ENCODE measurements at regions not wholly inside any gene's neighbourhood (a gene's known extent, or its start where the extent isn't known, plus 50 kb on each side); places are given as distances from the start of the nearest gene placed in this dataset.

- H3K27ac ChIP-seq (ENCODE audit: low read depth, low read length, poor library complexity, severe bottlenecking): no peak overlapping the region
- no peaks in the 10 kb centered on the region for H3K9me3 ChIP-seq (ENCODE audit: low read length)
- no peaks in the 10 kb centered on the region for H4K20me1 ChIP-seq (ENCODE audit: insufficient read depth, low read length)
- POLR2A ChIA-PET: interaction anchor here (0.6 kb wide), 1 partner anchor 157 kb away, joined by 3 read pairs; no protein-coding TSS in a partner anchor
- BruUV-seq (replicated peaks): no TSS peak
- H2AFZ ChIP-seq (ENCODE audit: low read length): peak overlapping the region; percentile 7; the same call in 1 of the 2 replicates
- intact Hi-C loops (cut with micrococcal nuclease; ENCODE audit: unreplicated experiment): no loop called here
- TF ChIP-seq CTCF (conservative IDR thresholded peaks at IDR 0.05; ENCODE audit: low read length) (no peak), EZH2phosphoT487 (IDR thresholded peaks at IDR 0.05; ENCODE audit: borderline replicate concordance, low read depth, low read length) (no peak)
- H3K4me2 ChIP-seq (ENCODE audit: low read length): no peak overlapping the region
- no peaks in the 10 kb centered on the region for H3K79me2 ChIP-seq (ENCODE audit: insufficient read depth, low read depth, low read length)
- no peak overlapping the region for H3K4me3 ChIP-seq (ENCODE audit: low read depth, low read length, poor library complexity, severe bottlenecking)
- peaks cover 17% of the 10 kb centered on the region for H3K4me1 ChIP-seq (ENCODE audit: insufficient read depth, low read length, poor library complexity, severe bottlenecking)
- no peaks in the 10 kb centered on the region for H3K36me3 ChIP-seq (ENCODE audit: insufficient read depth, low read length)
- no peak for DNase-seq (ENCODE audit: low spot score)
- CTCF ChIA-PET (ENCODE audit: unreplicated experiment): no interaction called here
- no peaks in the 10 kb centered on the region for H3K9me2 ChIP-seq (ENCODE audit: insufficient read depth, low read length)
These were observed 126.5 kb upstream of the GRM7 start for GRCh38 chr3:6734395-6734746.

GRCh38 chr3:6736836-6737629, 123.9 kb upstream of the GRM7 start:
- TF ChIP-seq EZH2phosphoT487 (IDR thresholded peaks at IDR 0.05; ENCODE audit: borderline replicate concordance, low read depth, low read length): no peak
- TF ChIP-seq CTCF (conservative IDR thresholded peaks at IDR 0.05; ENCODE audit: low read length): no peak
- no TSS peak for BruUV-seq (replicated peaks)
- H2AFZ ChIP-seq (ENCODE audit: low read length): no peak overlapping the region

GRCh38 chr3:6737630-6738029, 123.3 kb upstream of the GRM7 start:
- intact Hi-C loops (cut with micrococcal nuclease; ENCODE audit: unreplicated experiment): no loop called here
- Histone ChIP-seq H3K79me2 (ENCODE audit: insufficient read depth, low read depth, low read length) (no peaks in the 10 kb centered on the region), H3K4me2 (ENCODE audit: low read length) (no peak overlapping the region), H3K4me1 (ENCODE audit: insufficient read depth, low read length, poor library complexity, severe bottlenecking) (peaks cover 20% of the 10 kb centered on the region), H3K4me3 (ENCODE audit: low read depth, low read length, poor library complexity, severe bottlenecking) (no peak overlapping the region), H3K9me2 (ENCODE audit: insufficient read depth, low read length) (no peaks in the 10 kb centered on the region), H3K27ac (ENCODE audit: low read depth, low read length, poor library complexity, severe bottlenecking) (no peak overlapping the region), H2AFZ (ENCODE audit: low read length) (no peak overlapping the region), H3K36me3 (ENCODE audit: insufficient read depth, low read length) (no peaks in the 10 kb centered on the region), H4K20me1 (ENCODE audit: insufficient read depth, low read length) (no peaks in the 10 kb centered on the region), H3K9me3 (ENCODE audit: low read length) (no peaks in the 10 kb centered on the region)
- peak; percentile 23 for DNase-seq (ENCODE audit: low spot score)
- ChIA-PET POLR2A (interaction anchor here (0.6 to 1.7 kb wide), 3 partner anchors 10 to 17 kb away, joined by 3 to 5 read pairs (median 4); no protein-coding TSS in a partner anchor), CTCF (ENCODE audit: unreplicated experiment) (no interaction called here)
- TF ChIP-seq CTCF (conservative IDR thresholded peaks at IDR 0.05; ENCODE audit: low read length) (no peak), EZH2phosphoT487 (IDR thresholded peaks at IDR 0.05; ENCODE audit: borderline replicate concordance, low read depth, low read length) (no peak)
- BruUV-seq (replicated peaks): no TSS peak

More at GRCh38 chr3:6736836-6737629, 123.9 kb upstream of the GRM7 start:
- peaks cover 20% of the 10 kb centered on the region for H3K4me1 ChIP-seq (ENCODE audit: insufficient read depth, low read length, poor library complexity, severe bottlenecking)
- H3K4me2 ChIP-seq (ENCODE audit: low read length): no peak overlapping the region
- H3K27ac ChIP-seq (ENCODE audit: low read depth, low read length, poor library complexity, severe bottlenecking): no peak overlapping the region
- no peaks in the 10 kb centered on the region for H3K79me2 ChIP-seq (ENCODE audit: insufficient read depth, low read depth, low read length)
- H4K20me1 ChIP-seq (ENCODE audit: insufficient read depth, low read length): no peaks in the 10 kb centered on the region
- intact Hi-C loops (cut with micrococcal nuclease; ENCODE audit: unreplicated experiment): no loop called here
- DNase-seq (ENCODE audit: low spot score): no peak
- no peaks in the 10 kb centered on the region for H3K9me3 ChIP-seq (ENCODE audit: low read length)
- no peaks in the 10 kb centered on the region for H3K9me2 ChIP-seq (ENCODE audit: insufficient read depth, low read length)
- CTCF ChIA-PET (ENCODE audit: unreplicated experiment): no interaction called here
- no peaks in the 10 kb centered on the region for H3K36me3 ChIP-seq (ENCODE audit: insufficient read depth, low read length)
- POLR2A ChIA-PET: interaction anchor here (0.6 to 1.7 kb wide), 3 partner anchors 9 to 1290 kb away, joined by 3 to 5 read pairs (median 3); no protein-coding TSS in a partner anchor
- no peak overlapping the region for H3K4me3 ChIP-seq (ENCODE audit: low read depth, low read length, poor library complexity, severe bottlenecking)

Measured in OCI-LY7 (cell line).